GM18505 (cell line): ENCODE measurements at regions not wholly inside any gene's neighbourhood (a gene's known extent, or its start where the extent isn't known, plus 50 kb on each side); places are given as distances from the start of the nearest gene placed in this dataset.
"Not testable (repeated sequence)": the region's sequence is repeated elsewhere in the genome, so short reads cannot be mapped to it uniquely, and the experiment has no call there.

ENCODE experiments used
- ATAC-seq: cut with Tn5 transposase; IDR thresholded peaks from one replicate; pipeline ENCODE4 v1.9.1; 2021; ENCODE audit not compliant: unreplicated experiment
- POLR2A ChIP-seq: IDR thresholded peaks from 4 replicates; pipeline ENCODE4 v1.6.1; 2011; ENCODE audit warnings: borderline replicate concordance; ENCODE audit not compliant: insufficient read depth, insufficient read length; ENCODE audit errors: extremely low read depth

GRCh38 chr16:13439766-13440165 lies 480.2 kb upstream of the ERCC4 start:
- no peak for ATAC-seq
- no peak for TF ChIP-seq POLR2A

DNA sequence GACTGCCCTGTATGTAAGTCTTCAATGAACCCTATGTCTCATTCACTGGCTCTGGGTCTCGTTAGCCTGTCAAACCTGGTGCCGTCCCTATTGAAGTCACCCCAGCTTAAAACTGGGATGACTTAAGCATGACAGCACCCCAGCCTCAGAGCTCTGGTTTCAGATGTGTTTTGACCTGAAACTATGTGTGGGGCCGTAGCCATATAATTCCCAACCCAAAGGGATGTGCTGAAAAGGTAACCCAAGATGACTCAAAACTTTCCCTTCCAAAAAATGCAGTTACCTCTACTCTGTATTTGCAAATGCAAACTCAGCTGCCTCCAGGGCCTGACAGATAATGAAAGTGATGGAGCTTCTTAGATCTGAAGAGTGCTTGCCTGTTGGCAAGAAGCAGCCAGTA lies 478.3 kb upstream of the ERCC4 start:
- ATAC-seq, result no peak

DNA sequence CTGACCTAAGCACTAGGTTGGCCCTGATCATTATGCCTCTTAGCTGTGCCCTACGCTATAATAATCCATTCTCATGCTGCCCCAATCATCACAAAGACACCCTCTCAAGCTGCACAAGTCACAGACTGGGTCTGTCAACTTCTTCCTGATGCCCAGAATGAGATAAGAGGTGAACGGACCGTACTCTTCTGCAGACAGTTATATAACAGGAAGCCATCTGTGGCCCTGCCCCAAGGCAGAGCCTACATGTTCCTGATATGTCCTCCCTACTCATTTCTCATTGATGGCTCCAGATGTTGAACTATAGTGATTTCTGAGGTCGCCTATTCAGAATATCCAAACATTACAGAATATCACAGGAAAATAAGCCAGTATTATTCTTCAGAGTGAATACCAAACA lies 471.6 kb upstream of the ERCC4 start:
- no peak for ATAC-seq
- TF ChIP-seq POLR2A, result no peak

More for the DNA sequence above, 478.3 kb upstream of the ERCC4 start:
- TF ChIP-seq POLR2A, result no peak

GRCh38 chr16:13453325-13453724 lies 466.6 kb upstream of the ERCC4 start:
- TF ChIP-seq POLR2A, result no peak
- no peak for ATAC-seq

- TF ChIP-seq POLR2A, result no peak
Observed at GRCh38 chr16:13453938-13454553, 465.9 kb upstream of the ERCC4 start.

DNA sequence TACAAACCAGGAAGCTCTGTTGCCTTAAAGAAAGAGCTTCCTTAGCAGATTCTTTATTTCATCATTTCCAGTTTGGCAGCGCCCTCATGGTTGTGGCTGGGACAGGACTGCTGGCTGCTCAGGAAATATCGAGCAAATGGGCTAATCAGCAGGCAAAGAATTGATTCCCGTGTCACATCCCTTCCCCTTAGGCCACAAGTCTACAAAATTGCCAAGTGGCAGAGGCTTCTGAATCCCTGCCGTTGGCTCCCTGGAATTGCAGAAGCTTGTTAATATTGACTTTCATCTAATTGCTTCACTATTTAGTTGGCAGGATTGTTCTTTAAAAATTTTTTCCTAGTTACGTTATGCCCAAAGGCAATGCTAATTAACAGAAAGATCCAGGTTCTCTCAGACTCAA lies 456.3 kb upstream of the ERCC4 start:
- ATAC-seq, result no peak
- no peak for TF ChIP-seq POLR2A

More at GRCh38 chr16:13453938-13454553, 465.9 kb upstream of the ERCC4 start:
- ATAC-seq, result no peak

DNA sequence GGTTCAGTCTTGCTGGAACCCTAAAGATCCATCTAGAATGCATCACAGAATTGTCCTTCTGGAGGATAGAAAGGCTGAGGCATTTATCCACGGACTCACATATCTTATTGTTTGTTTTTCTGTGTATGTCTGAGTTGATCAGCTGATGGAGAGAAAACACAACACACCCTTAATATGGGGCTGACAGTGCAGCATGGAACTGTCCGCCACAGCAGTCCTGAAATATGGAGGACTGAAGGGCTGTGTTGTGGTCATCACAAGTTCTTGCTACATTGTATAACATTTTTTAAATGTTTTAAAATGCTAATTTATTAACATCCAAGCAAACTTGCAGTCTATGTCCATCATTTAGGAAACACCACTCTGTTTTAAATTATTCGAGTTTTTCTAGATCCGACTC lies 448.9 kb upstream of the ERCC4 start:
- no peak for ATAC-seq
- TF ChIP-seq POLR2A, result no peak

DNA sequence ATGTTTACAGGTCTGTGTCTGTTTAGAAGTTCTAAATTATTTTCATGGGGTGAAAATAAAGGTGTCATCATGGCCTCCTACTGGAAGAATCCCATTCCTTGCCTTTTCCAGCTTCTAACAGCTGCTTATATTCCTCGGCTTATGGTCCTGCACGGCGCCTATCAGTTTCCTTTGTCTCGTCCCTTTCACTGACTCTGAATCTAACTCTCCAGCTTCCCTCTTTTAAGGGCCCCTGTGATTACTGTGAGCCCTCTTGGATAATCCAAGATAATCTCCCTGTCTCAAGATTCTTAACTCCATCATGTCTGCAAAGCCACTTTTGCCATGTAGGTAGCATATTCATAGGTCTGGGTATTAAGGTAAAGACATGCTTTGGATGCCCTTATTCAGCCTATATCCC lies 441.0 kb upstream of the ERCC4 start:
- TF ChIP-seq POLR2A, result no peak
- ATAC-seq, result no peak

DNA sequence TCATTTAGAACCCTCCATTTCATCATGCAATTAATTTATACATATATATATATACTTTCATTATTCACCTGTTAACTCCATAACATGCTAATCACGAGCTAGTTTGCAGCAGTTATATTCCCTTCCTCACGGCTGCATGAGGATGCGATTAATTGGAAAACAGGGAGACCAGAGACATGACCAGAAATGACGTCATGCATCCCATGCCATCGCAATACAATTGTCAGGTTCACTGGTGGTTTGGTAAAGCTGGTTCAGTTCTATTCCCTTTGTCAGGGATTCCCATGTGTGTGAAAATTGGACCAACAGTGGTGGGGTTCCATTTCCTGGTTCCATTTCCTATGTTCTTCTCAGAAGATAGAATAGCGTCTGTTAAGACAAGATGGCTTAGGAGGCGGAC lies 440.4 kb upstream of the ERCC4 start:
- TF ChIP-seq POLR2A, result no peak
- ATAC-seq, result no peak

DNA sequence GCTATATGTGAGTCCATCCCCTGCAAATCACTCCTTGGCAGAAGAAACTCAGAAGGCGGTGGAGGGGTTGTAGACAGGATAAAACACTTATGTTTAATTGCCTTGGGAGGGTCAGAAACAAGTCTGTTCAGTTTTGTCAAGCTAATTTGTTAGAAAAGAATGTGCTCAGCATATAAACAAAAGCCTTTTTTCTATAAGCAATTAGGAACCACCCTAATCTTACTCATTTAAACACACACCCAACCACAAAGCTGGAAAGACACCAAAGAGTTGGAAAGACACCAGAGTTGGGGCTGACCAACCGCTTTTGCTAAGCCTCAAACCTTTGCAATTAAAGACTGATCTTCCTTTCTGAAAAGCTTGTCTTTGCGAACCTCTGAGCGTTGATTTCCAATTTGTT lies 439.2 kb upstream of the ERCC4 start:
- no peak for TF ChIP-seq POLR2A
- ATAC-seq, result no peak

DNA sequence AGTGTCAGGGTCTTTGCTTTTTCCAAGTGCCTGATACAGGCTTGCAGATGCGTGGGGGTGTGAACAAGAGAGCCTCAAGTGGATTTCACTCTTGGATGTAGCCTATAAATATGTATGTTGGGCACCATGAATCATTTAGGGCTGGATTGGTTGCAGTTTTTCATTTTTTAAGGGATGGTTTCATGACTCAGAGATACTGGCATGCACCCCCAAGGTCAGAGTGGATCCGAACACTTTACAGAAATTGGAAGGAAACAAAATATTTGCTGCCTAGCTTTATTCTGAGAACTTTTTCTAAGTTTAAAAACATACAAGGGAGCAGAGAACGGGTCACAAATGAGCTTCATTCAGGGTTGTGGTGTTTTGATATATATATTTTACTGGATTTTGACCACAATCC lies 436.8 kb upstream of the ERCC4 start:
- no peak for ATAC-seq
- no peak for TF ChIP-seq POLR2A

- ATAC-seq, result not testable (repeated sequence)
Observed at GRCh38 chr16:13489416-13489815, 430.5 kb upstream of the ERCC4 start.

DNA sequence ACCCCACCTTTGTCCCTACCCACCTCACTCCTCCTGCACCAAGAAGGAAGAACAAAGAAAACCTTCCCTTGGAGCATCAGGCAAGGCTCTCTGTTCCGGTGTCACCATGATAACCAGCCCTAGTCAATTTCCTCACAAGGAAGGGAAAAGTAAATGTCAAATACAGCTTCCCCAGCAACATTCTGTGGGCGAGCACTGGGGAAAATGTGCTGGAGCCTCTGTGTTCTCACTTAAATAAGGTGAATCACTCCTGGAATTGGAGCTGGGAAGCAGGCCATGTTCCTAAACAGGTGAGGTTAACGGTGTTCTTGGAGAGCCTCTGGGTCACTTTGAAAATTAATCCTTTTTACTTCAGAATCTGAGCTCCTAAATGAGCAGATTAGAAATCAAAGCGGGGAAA lies 427.9 kb upstream of the ERCC4 start:
- ATAC-seq, result no peak
- TF ChIP-seq POLR2A, result no peak

- TF ChIP-seq POLR2A, result no peak
- no peak for ATAC-seq
Observed at GRCh38 chr16:13503960-13504635, 415.9 kb upstream of the ERCC4 start.
